ENCODE measurements at regions not wholly inside any gene's neighbourhood (a gene's known extent, or its start where the extent isn't known, plus 50 kb on each side); places are given as distances from the start of the nearest gene placed in this dataset.

DNA sequence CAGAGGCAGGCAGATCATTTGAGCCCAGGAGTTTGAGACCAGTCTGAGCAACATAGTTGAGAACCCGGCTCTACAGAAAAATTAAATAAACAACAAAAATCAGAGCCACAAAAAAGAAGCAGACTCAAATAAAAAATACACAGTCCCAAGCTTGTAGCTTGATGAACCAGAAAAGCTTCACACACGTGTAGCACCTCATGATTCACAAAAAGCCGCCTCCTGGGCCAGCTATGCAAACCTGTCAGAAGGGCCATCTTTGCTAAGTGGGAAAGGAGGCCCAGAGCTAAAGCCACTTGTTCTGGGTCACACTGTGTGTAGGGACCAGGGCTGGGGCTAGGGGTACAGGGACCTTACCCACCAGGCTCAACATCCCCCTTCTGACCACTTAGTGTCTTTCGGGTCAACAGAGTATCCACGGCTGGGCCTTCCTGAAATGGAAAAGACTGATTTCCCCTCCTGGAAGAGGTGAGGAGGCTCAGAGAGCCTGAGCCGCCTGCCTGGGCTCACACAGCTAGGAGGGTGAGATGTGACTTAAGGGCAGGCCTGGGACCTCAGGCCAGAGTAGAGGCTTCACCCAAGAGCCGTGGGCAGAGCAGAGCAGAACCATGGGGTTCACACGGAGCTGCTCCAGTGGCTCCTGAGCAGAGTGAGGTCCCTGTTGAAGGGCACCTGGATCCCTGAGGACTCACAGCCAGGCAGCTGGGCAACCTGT lies 269.6 kb downstream of the PARN start:
- TF ChIP-seq SUZ12 (IDR thresholded peaks at IDR 0.05) (no peak), L3MBTL2 (conservative IDR thresholded peaks at IDR 0.05) (no peak), SP1 (IDR thresholded peaks at IDR 0.05) (no peak), BHLHE40 (IDR thresholded peaks at IDR 0.05; ENCODE audit: borderline replicate concordance) (no peak), NFRKB (IDR thresholded peaks at IDR 0.05) (no peak), TARDBP (IDR thresholded peaks at IDR 0.05) (no peak), FOXK2 (IDR thresholded peaks at IDR 0.05) (no peak), FOXA1 (IDR thresholded peaks at IDR 0.05) (no peak), ZNF384 (IDR thresholded peaks at IDR 0.05) (no peak), ELF4 (IDR thresholded peaks at IDR 0.05) (no peak), FOXM1 (IDR thresholded peaks at IDR 0.05; ENCODE audit: borderline replicate concordance) (no peak), HDGF (IDR thresholded peaks at IDR 0.05; ENCODE audit: borderline replicate concordance) (no peak), LEF1 (IDR thresholded peaks at IDR 0.05; ENCODE audit: borderline replicate concordance) (no peak)
- TF ChIP-seq, protein P1, sequence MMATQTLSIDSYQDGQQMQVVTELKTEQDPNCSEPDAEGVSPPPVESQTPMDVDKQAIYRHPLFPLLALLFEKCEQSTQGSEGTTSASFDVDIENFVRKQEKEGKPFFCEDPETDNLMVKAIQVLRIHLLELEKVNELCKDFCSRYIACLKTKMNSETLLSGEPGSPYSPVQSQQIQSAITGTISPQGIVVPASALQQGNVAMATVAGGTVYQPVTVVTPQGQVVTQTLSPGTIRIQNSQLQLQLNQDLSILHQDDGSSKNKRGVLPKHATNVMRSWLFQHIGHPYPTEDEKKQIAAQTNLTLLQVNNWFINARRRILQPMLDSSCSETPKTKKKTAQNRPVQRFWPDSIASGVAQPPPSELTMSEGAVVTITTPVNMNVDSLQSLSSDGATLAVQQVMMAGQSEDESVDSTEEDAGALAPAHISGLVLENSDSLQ (IDR thresholded peaks at IDR 0.05) = no peak

All from HEK293T (cell line).